ENCODE measurements at regions not wholly inside any gene's neighbourhood (a gene's known extent, or its start where the extent isn't known, plus 50 kb on each side); places are given as distances from the start of the nearest gene placed in this dataset.

DNA sequence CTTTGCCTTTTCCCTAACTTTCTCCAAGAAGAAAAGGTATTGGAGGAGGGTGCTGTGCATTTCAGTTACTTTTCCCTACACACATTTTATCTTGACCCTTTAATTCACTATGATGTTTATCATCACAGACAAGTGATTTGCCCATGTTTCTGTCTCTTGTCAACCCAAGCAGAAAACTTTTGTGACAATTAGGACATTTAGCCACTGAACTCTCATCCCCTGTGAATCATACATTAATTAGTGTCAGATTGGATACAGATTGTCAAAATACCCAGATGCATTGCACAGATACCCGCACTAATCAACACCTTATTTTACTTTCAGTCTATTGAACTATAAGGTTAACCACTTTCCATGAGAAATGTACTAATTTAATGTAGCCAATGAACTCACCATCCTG lies 912.9 kb downstream of the SORCS1 start:
- Histone ChIP-seq H3K9me2 (replicated peaks; ENCODE audit: control insufficient read depth, low read length) (no peaks in the 10 kb centered on the region), H3K27ac (ENCODE audit: low read depth, low read length) (no peak overlapping the region), H3K79me2 (ENCODE audit: control insufficient read depth, low read length) (no peaks in the 10 kb centered on the region), H3K27me3 (ENCODE audit: control insufficient read depth, low read length) (no peaks in the 10 kb centered on the region), H3F3A (ENCODE audit: control insufficient read depth, insufficient read depth) (no peaks in the 10 kb centered on the region), H4K20me1 (ENCODE audit: control insufficient read depth, insufficient read depth, low read depth, low read length) (no peaks in the 10 kb centered on the region), H3K9me3 (ENCODE audit: control insufficient read depth, insufficient read depth, low read length) (no peaks in the 10 kb centered on the region), H3K36me3 (ENCODE audit: control insufficient read depth, low read length) (no peaks in the 10 kb centered on the region), H3K4me2 (ENCODE audit: low read length) (no peak overlapping the region), H3K4me3 (ENCODE audit: low read length) (no peak overlapping the region), H3K4me1 (ENCODE audit: control insufficient read depth, low read length) (no peaks in the 10 kb centered on the region)
- TF ChIP-seq EZH2phosphoT487 (IDR thresholded peaks at IDR 0.05; ENCODE audit: borderline replicate concordance, low read length), result no peak
- TF ChIP-seq, protein P1, sequence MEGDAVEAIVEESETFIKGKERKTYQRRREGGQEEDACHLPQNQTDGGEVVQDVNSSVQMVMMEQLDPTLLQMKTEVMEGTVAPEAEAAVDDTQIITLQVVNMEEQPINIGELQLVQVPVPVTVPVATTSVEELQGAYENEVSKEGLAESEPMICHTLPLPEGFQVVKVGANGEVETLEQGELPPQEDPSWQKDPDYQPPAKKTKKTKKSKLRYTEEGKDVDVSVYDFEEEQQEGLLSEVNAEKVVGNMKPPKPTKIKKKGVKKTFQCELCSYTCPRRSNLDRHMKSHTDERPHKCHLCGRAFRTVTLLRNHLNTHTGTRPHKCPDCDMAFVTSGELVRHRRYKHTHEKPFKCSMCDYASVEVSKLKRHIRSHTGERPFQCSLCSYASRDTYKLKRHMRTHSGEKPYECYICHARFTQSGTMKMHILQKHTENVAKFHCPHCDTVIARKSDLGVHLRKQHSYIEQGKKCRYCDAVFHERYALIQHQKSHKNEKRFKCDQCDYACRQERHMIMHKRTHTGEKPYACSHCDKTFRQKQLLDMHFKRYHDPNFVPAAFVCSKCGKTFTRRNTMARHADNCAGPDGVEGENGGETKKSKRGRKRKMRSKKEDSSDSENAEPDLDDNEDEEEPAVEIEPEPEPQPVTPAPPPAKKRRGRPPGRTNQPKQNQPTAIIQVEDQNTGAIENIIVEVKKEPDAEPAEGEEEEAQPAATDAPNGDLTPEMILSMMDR (IDR thresholded peaks at IDR 0.05; ENCODE audit: low read depth, low read length, poor library complexity, severe bottlenecking), result no peak

DNA sequence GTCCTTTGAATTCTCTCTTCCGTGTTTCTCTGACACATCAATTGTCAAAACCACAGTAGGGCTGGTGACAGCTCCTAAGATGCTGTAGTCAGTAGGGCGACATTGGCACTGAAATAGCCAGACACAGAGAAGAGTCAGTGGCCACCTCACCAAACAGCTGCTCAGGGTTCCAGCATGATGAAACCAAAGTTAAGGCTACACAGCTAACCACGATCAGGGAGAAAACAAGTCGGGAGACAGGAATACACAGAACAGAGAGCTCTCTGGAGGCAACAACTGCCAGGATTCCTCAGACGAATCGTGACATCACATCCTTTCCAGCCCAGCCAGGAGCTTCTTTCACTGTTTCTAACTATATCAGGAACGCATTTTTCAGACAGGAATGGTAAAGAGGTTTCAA lies 922.2 kb downstream of the SORCS1 start:
- no peaks in the 10 kb centered on the region for H3K9me2 ChIP-seq (replicated peaks; ENCODE audit: control insufficient read depth, low read length)
- no peak overlapping the region for H3K27ac ChIP-seq (ENCODE audit: low read depth, low read length)
- no peaks in the 10 kb centered on the region for H3F3A ChIP-seq (ENCODE audit: control insufficient read depth, insufficient read depth)

DNA sequence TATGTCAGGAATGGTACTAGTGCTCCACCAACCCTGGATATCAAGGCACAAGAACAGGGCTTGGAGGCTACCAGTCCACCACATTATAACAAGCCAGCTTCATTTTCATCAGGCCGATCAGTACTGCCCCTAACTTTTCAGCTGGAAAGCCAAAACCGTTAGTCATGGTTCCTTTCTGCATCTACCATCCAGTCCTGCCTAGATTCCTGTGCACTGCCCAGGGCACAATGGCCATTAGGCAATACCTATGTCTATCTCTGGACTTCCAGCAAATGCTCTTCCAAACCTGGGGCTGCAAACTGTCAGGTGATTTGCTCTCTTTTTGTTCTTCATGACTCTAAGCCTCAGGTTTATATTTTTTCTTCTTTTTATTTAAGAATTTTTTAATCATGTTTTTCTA lies 937.7 kb downstream of the SORCS1 start:
- Histone ChIP-seq H4K20me1 (ENCODE audit: control insufficient read depth, insufficient read depth, low read depth, low read length) (no peaks in the 10 kb centered on the region), H3K4me3 (ENCODE audit: low read length) (no peak overlapping the region), H3K9me3 (ENCODE audit: control insufficient read depth, insufficient read depth, low read length) (no peaks in the 10 kb centered on the region), H3K79me2 (ENCODE audit: control insufficient read depth, low read length) (no peaks in the 10 kb centered on the region), H3F3A (ENCODE audit: control insufficient read depth, insufficient read depth) (no peaks in the 10 kb centered on the region), H3K27me3 (ENCODE audit: control insufficient read depth, low read length) (no peaks in the 10 kb centered on the region), H3K27ac (ENCODE audit: low read depth, low read length) (no peak overlapping the region), H3K4me1 (ENCODE audit: control insufficient read depth, low read length) (no peaks in the 10 kb centered on the region), H3K4me2 (ENCODE audit: low read length) (no peak overlapping the region), H3K36me3 (ENCODE audit: control insufficient read depth, low read length) (no peaks in the 10 kb centered on the region), H3K9me2 (replicated peaks; ENCODE audit: control insufficient read depth, low read length) (no peaks in the 10 kb centered on the region)
- TF ChIP-seq, protein P1 (IDR thresholded peaks at IDR 0.05; ENCODE audit: low read depth, low read length, poor library complexity, severe bottlenecking), result no peak
- TF ChIP-seq EZH2phosphoT487 (IDR thresholded peaks at IDR 0.05; ENCODE audit: borderline replicate concordance, low read length), result no peak

More for the DNA sequence above, 922.2 kb downstream of the SORCS1 start:
- no peak overlapping the region for H3K4me3 ChIP-seq (ENCODE audit: low read length)
- H3K4me1 ChIP-seq (ENCODE audit: control insufficient read depth, low read length), result no peaks in the 10 kb centered on the region
- H3K9me3 ChIP-seq (ENCODE audit: control insufficient read depth, insufficient read depth, low read length), result no peaks in the 10 kb centered on the region
- H4K20me1 ChIP-seq (ENCODE audit: control insufficient read depth, insufficient read depth, low read depth, low read length), result no peaks in the 10 kb centered on the region
- H3K27me3 ChIP-seq (ENCODE audit: control insufficient read depth, low read length), result no peaks in the 10 kb centered on the region
- H3K79me2 ChIP-seq (ENCODE audit: control insufficient read depth, low read length), result no peaks in the 10 kb centered on the region
- TF ChIP-seq, protein P1 (IDR thresholded peaks at IDR 0.05; ENCODE audit: low read depth, low read length, poor library complexity, severe bottlenecking), result no peak
- TF ChIP-seq EZH2phosphoT487 (IDR thresholded peaks at IDR 0.05; ENCODE audit: borderline replicate concordance, low read length), result no peak
- H3K36me3 ChIP-seq (ENCODE audit: control insufficient read depth, low read length), result no peaks in the 10 kb centered on the region
- no peak overlapping the region for H3K4me2 ChIP-seq (ENCODE audit: low read length)

DNA sequence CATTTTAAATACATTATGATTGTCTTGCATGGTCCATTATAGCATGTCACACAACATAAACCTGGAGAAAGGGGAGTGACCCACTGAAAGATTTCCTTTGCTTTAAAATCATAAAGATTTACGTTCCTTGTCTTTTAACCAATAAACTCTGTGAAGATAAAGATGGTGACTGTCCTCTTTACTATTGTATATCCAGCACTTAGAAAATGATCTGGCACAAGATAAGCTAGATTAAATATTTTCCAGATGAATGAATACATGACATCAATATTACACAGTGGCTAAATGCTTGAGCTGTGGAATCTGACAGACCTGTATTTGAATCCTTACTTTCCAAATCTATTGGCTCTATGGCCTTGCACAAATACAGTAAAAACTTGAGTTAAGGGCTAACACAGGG lies 938.4 kb downstream of the SORCS1 start:
- H3K4me2 ChIP-seq (ENCODE audit: low read length), result no peak overlapping the region
- H3K4me1 ChIP-seq (ENCODE audit: control insufficient read depth, low read length), result no peaks in the 10 kb centered on the region
- H3K4me3 ChIP-seq (ENCODE audit: low read length), result no peak overlapping the region
- no peaks in the 10 kb centered on the region for H3K9me2 ChIP-seq (replicated peaks; ENCODE audit: control insufficient read depth, low read length)
- no peaks in the 10 kb centered on the region for H3K27me3 ChIP-seq (ENCODE audit: control insufficient read depth, low read length)
- H3K36me3 ChIP-seq (ENCODE audit: control insufficient read depth, low read length), result no peaks in the 10 kb centered on the region
- no peaks in the 10 kb centered on the region for H3F3A ChIP-seq (ENCODE audit: control insufficient read depth, insufficient read depth)
- H3K9me3 ChIP-seq (ENCODE audit: control insufficient read depth, insufficient read depth, low read length), result no peaks in the 10 kb centered on the region
- no peaks in the 10 kb centered on the region for H3K79me2 ChIP-seq (ENCODE audit: control insufficient read depth, low read length)
- no peaks in the 10 kb centered on the region for H4K20me1 ChIP-seq (ENCODE audit: control insufficient read depth, insufficient read depth, low read depth, low read length)
- no peak overlapping the region for H3K27ac ChIP-seq (ENCODE audit: low read depth, low read length)
- TF ChIP-seq, protein P1 (IDR thresholded peaks at IDR 0.05; ENCODE audit: low read depth, low read length, poor library complexity, severe bottlenecking), result no peak
- no peak for TF ChIP-seq EZH2phosphoT487 (IDR thresholded peaks at IDR 0.05; ENCODE audit: borderline replicate concordance, low read length)
